ENCODE measurements at regions not wholly inside any gene's neighbourhood (a gene's known extent, or its start where the extent isn't known, plus 50 kb on each side); places are given as distances from the start of the nearest gene placed in this dataset.

DNA sequence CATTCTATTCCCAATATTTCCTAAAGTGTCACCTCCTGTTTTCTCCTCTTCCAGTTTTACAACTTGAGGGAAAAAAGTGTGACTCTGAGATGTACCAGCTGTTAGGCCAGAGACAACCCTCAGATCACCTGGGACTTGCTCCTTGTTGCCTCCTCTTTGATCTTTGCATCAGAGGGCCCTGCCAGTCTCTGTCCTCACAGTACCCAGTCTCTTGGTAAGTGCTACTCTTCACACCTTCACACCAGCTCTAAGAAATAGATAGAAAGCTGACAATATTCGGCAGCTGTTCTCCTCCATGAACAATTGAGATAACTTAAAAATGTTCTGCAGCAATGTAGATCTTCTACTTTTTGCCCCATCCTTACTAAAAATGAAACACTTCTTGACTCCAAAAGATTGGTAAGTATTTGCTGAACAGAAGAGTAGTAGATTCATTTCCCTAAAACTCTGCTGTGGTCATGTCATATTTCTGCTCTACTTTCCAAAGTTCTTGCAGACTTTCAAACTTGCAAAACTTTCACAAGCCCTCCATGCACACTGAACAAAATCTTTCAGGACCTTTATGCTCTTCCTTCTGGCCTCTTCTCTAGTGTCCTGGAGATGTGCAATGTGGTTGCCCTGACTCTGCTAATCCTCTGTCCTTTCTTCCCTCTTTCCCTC, 188.6 kb downstream of the SNX18 start:
- DNase-seq = no peak

DNA sequence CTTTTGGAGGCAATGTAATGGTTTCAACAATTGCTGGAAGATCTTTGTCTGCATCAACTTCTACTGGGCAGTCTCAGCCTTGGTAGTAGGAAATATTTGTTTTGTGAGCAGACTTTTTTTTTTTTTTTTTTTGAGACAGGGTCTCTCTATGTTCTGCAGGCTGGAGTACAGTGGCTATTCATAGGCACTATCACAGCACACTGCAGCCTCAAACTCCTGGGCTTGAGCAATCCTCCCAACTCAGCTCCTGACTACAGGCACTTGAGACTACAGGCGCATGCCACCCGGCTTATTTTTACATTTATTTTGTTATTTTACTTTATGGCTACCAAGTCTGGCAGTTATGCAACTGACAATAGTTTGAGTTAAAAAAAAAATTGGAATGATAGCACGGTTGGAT, 187.3 kb downstream of the SNX18 start:
- DNase-seq = no peak

DNA sequence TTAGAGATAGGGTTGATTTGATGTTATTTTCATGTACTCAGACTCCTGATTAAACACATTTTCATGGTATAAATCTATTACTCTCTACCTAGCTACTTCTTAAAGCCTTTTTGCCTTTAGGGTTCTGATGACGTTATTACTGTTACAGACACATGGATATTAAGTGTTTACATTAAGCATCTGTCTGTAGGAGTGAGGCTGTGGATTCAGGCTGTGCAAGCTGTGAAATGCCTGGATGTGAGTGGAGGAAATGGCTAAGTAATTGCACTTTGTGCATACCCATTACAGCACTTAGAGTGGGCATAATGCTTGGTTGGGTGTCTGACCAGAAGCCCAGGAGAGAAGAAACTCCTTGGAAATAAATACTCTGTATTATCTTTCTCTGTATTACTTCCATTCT, 186.8 kb downstream of the SNX18 start:
- no peak for DNase-seq

DNA sequence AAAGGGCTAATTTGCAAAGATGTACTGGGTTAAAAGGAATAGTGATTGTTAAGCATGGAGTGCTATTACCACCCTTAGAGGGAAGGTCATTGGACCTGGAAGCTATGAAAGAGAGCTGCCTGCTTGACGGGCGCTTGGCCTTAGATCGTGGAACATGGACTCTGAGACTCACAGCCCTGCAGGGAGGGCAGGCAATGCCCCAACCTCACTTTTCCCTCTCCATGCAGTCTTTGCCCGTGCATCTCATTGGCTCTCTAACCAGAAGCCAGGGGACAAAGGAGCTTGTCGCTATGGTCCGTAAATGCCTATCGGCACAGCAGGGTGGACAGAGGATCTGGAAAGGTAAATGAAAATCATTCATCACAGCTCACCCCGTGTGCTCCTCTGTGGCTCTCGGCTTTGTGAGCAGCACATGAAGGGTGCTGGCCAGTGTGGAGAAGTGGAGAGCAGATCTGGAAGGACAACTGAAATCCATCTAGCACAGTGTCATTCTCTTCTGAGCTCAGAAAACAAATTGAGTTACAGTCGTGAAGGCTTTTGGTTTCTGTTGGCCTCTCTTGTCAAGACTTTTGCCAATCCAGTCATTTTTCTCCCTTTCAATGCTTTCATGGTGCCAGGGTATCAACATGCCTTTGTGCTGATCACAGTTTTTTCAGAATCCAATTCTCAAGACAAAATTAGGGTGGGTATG, 186.2 kb downstream of the SNX18 start:
- no peak for DNase-seq

DNA sequence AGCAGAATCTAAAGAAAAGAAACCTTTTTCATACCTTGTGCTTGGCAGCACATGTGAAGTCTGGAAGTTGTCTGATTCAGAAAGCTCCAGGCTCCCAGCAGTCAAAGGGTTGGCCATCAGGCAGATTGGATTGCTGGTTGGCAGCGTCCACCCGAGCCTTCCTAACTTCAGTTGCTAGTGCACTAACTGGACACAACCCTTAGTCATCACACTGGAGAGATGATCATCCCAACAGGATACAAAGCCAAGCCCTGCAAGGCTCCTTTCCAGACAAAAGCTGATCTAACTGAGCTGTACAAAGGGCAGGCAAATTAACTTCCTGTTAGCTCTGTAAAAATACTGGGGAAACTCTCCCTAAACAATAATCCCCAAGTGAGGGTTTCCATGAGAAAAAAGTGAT, 185.6 kb downstream of the SNX18 start:
- no peak for DNase-seq

DNA sequence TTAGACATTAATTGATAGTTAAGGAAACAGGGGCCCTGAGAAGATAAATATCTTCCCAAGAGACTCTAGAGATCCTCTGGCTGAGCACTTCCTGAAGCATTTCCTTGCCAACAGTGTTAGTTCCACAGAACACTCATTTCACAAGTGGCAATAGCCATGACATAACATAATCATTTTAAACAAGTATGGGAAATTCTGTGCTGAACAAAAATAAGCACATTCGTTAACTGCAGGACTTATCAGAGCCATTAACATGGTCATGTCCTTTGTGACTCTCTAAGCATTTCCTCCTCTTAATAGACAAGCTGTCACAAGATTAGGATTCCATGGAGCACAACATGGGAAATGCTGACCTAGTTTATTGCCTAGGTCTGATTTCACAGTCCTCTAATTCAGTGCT, 184.9 kb downstream of the SNX18 start:
- DNase-seq = no peak

DNA sequence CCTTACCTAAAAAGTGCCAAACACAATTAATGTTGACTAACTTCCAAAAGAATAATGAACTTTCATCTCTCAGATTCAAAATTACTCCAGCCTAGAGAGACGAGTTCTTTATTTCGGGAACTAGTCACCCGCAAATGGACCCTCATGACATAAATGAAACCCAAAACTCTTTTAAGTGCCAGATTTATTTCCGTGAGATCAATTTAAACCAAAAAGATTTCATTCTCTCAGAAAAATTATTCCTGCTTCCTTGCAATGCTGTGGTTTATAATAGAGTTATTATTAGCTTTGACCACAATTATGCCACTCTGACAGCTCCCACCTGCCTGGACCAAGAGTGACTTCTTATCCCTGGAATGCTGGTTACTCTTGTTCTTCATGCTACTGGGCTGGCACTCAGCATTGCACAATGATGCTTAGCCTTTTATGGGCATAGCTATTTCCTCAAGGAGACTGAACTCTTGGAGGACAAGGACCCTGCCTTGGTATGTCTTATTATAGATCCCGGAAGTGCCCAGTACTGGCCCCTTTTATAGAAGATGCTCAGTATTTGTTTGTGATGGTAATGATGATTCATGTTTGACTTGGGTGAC, 183.5 kb downstream of the SNX18 start:
- DNase-seq = no peak

DNA sequence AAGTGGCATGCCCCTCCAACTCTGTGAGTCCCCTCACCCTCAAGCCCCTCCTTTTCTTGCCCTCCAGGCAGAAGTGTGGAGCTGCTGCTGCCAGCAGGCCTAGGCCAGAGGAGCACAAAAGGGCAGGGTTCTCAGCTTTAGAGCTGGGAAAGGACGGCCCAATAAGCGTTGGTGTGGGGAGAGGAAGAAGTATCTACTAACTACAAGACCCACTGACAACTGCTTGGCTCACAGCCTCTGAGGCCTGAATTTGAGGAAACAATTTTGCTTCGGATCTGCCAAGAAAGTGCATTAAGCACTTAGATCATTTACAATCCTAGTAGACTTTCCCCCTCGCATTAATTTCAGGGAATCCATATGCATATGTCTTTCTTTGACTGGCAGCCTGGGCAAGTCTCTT, 179.4 kb downstream of the SNX18 start:
- no peak for DNase-seq

DNA sequence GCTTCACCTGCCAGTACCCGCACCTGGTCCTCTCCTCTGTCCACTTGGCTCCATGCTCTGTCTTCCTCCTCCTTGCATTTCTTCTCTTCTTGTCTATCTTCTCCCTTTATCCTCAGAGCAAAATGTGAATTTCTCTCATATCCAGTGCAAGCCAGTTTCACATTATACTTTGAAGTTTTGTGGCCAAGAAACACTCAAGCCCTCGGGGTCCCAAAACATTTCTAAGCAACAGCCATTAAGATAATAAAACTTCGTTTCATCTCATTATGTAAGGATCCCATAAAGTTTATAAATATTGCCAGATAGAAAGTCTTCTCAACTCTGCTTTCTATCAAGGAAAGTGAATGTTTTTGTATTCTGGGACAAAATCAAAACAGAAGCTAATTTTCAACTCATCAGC, 178.8 kb downstream of the SNX18 start:
- DNase-seq = no peak

DNA sequence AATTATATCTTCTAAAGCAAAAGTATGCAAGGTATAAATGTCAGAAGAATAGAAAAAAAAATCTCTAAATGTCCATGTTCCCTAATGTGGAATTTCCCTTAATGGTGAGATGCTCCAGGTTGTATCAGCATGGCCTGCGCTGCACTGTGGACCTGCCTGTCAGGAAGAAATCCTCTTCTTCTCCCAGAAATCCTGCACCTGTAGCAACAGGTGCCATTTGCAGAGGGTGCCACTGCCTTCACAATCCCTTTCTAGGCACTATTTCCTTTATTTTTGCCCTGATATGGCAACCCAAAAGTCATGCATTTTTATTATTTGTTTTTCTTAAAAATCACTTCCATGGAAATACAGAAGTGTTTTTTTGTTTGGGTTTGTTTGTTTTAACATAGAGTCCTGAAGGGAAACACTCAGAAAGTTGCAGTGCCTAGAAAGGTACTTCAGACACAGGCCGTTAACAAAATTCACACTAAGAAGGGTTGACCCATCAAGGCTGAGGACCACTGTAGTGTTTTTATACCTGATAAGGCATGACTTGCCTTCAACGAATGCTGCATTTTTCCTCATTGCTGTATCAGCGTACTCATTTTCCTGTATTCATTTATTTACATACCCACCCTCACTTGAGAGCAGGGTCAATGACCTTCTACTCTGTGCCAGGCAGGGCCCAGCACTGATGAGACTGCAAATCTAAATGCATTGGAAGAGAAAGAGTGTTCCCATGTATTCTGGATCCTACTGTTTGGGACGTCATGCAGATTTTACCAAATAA, 177.8 kb downstream of the SNX18 start:
- no peak for DNase-seq

DNA sequence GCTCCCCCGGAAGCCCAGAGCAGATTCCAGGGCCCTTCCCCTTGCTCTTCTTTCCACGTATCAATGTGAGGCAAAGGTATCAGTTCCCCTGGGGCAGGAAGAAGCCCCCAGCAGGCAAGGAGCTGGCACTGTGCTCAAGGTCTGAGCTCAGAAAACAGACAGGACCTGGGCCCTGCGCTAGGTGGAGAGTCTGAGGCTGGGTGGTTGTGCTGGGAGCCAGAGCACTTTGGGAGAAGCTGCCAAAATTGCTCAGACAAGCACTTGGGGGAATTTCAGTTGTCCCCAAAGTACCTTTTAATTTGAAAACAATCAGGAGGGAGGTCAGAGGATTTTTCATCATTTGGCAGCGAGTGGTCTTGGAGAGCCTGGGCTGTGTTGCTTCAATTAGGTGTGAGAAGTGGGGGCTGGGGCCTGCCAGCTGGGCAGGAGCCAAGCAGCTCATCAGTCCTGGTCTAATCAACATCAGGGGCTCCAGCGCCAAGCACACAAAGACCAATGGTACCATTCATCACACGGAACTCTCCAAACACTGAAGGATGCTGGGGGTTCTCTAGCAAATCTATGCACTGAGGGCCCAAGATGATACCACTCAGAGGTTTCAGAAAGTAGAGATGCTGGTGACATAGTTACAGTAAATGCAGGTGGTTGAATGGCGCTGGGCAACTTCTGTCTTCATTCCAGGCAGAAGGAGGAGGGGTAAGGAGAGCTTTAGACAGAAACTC, 176.5 kb downstream of the SNX18 start:
- DNase-seq = no peak

DNA sequence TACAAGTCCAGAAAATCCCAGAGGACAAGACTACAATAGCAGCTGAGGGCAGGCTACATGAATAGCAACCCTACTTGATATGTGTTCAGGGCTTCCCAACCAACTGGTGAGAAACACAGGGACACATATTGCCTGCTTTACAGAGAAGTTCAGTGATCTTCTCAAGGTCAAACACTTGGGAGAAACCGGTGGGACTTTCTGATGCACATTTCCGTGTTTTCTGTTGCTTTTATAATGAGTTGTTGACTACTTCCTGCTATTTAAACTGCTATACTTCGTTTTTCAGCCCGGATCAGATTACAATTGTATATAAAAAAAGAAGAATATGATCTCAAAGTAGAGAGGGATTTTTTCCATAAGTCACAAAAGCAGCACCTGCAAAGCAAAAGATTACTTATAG, 175.1 kb downstream of the SNX18 start:
- DNase-seq = no peak

DNA sequence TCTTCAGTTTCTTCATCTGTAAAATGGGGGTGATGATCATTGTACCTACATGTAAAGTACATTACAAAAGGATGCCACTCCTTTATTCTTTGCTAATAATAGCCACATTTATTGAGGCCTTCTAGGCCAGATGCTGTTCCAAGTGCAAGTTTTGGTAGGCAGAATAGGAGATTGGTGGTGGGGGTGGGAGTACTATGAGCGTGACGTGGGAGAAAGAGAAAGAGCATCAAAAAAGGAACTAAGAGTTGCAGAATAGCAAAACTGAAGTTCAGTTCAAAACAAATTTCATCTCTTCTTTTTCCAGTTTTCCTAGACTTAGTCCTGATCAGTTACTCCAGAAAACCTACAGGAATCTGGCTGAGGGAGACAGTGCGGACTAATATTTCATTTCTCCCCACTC, 174.1 kb downstream of the SNX18 start:
- no peak for DNase-seq

DNA sequence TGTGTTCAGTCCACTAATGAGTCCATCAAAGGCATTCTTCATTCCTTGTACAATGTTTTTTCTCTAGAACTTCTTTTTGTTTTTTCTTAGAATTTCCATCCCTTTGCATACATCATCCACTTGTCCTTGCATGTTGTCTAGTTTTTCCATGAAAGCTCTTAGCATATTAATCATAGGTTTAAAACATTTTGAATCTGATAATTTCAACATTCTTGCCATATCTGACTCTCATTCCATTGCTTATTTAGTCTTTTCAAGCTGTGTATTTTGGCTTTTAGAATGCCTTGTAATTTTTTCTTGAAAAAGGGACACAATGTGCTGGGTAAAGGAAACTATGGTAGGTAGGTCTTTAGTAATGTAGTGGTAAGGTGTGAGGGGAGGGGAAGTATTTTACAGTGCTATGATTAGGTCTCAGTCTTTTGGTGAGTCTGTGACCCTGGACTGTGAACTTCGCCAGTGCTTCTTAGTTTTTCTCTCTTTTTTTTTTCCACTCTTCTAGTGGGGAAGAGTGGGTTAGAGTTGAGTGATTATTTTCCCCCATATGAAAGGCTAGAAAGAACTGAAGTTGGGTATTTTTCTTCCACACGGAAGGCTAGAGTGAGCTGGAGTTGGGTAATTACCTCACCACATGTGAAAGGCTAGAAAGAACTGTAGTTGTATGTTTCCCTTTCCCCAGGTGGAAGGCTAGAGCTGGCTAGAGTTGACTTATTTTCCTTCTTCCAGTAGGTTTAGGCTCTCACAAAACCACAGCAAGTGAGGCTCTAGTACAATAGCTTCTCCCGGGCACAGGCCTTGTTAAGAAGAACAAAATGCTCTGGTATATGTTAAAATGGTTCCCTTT, 172.1 kb downstream of the SNX18 start:
- DNase-seq = no peak

DNA sequence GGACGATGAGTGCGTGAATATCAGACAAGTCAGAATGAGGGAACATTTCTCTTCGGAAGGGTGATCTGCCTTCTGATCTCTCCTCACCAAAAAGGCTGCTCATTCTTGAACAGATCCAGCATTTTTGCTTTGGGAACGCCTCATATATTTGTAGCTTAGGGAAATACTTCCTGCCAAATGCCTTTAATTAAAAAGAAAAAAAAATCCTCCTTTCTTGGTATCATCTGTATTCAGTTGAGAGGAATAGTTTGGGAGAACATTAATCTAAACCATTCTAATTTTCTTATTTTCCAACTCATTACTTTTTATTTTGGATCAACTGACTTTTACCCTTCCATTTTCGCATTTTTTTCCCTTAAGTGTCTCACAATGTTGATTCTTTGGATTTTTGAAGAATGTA, 163.4 kb downstream of the SNX18 start:
- DNase-seq = no peak

DNA sequence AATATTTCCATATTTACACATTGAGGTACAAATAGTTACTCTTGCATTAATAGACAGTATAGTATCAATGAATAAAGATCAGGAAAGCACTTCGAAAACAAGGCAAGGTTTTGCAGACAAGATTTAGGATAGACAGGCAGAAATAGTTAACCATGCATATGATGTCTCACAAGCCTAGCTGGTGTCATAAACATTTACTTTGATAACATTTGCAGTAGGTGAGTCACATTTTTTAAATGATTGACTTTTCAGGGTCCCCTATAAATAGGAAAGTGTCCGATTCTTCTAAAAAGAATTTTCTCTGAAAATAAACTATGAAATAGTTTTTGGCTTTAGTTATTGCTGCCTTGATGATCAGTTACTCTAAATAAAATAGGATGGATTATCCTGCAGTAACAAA, 162.1 kb downstream of the SNX18 start:
- no peak for DNase-seq

DNA sequence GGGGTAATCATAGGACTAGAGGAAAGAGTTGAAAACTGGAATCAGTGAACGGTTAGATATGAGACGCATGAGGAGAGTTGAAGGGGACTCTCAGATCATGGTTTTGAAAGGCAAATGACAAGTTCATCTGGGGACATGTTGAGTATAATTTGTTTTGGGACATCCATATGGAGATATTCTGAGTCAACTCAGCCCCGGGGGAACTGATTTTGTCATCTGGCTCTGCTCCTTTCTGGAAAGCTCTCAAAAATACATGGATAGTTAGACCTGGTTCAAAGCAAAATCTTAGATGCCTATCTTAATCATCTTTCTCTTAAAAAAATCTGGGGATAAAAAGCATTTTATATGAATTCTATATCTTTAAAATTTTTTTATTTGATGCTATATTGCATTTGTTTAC, 161.2 kb downstream of the SNX18 start:
- DNase-seq = no peak

DNA sequence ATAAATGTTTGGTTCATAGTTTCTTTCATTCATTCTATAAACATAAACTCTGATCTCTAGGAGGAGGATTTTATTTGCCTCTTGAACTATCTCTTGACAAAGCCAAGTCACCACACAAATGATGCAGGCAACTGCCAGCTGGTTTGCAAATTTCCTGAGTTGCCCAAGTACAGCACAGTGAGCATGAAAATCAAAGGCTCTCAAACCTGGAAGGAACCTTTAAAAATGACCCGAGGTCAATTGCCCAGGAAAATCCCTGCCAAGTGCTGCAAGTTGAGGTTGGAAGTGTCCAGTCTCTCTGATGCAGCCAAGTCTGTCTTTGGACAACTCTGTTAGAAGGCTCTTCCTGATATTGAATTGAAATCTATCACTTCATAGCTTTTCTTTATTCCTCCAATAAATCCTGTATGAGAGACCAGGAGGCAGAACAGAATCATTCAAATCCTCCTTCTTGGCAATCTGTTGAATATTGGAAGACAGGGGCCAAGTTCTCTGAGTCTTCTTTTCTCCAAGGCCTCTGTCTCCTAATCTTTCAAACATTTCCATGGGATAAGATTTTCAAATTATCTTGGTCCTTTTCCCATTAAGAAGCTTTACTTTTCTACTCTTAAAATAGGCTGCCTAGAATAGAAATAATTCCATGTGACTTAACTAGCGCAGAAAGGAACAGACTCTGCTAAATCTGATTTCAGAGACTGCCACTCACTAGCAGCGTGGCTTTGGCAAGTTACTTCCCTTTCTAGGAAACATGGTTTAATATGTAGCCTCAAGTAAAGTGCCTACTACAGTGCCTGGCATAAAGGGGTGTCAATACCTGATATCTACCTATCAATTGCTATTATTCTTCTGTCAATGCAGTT, 159.2 kb downstream of the SNX18 start:
- DNase-seq = no peak

DNA sequence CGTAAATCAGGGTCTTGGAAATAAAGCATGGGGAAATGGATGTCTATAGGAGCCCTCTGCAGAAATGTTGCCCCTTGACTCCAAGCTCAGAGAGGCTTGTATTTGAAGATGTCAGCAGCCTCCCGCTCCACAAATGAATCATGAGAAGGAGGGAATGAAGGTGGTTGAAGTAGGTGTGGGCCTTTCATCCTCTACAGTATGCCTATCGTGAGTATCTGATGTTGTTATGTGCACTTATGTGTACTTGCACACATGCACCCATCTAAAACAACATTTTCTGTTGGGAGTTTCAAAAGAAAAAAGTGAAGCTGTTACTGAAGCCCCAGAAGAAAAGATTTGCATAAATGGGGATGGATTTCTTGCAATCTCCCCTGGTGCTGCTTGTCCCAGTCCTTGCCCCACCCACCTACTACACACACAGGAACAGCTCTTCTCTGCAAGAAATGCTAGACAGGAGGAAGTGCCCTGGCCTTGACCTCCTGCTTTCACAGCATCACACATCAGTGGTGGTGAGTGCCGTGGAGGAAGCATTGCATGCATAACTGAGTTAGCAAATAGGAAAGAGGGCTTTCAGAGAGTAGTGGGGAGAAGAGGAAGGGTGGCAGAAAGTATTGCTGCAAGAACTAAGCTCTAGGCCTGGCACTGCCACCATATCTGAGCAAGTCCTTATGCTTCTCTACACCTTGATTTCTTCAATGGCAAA, 156.1 kb downstream of the SNX18 start:
- no peak for DNase-seq

DNA sequence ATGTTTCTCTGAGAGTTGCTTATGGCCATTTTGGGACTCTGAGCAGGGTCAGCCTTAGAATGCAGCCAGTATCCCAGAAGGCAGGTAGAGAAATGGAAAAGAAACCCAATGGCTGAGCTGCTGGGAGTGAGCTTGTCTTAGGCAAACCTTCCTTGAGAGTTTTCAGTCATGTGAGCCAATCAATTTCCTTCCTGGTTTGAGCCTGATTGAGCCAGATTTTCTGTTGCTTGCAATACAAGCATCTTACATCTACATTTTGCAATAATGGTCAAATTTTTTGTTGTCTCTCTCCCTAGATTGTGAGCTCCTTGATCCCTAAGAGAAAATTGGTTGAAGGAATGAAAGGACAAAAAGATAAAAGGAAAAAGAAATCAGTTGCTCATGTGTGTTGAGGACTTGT, 155.3 kb downstream of the SNX18 start:
- no peak for DNase-seq

DNA sequence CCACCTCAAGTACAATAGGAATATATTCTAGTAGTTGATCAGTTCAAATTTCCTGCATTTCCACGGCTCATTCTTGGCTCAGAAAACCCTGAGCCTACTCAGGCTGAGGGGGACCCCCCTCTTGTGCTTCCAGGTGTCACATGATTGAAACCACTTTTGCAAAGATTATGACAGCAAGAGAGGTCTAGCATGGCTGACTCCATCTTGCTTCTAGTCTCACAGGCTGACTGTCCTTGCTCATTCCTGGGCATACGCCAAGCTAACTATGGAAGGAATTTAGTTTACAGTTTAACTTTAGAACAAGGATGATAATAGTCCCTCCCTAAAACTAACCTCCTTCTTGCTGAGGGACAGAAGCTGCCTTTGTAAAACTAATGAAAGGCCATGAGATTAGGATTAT, 154.1 kb downstream of the SNX18 start:
- DNase-seq = no peak
